MCF 10A (cell line): ENCODE measurements at regions not wholly inside any gene's neighbourhood (a gene's known extent, or its start where the extent isn't known, plus 50 kb on each side); places are given as distances from the start of the nearest gene placed in this dataset.

Source experiments
- BruUV-seq: library from RNA; stranded (reverse); fragments of 400-500 nt; replicated peaks from 2 replicates; lab custom pipeline; 2021; lab: Mats Ljungman, UMichigan
- CTCF ChIA-PET: fragments of 300-600 bp; sonication (Branson Sonifier 250); formaldehyde crosslinking; extraction: SDS; loops from one replicate; lab custom pipeline; 2021; ENCODE audit warnings: antibody characterized with exemption, inconsistent platforms; lab: Yijun Ruan, JAX
- POLR2A ChIA-PET: fragments of 300-600, 350-650 bp; sonication (Branson Sonifier 250); formaldehyde crosslinking; extraction: SDS; loops from one replicate; lab custom pipeline; 2020; ENCODE audit warnings: antibody characterized with exemption, inconsistent platforms; lab: Yijun Ruan, JAX
- DNase-seq: peaks from one replicate; pipeline ENCODE4 v3.0.0-alpha.2; 2018; ENCODE audit not compliant: unreplicated experiment
- H3K27ac Mint-ChIP-seq: one replicate; pipeline ENCODE4 v1.8.0; 2022; ENCODE audit warnings: mild to moderate bottlenecking, low read depth, mixed read lengths; ENCODE audit not compliant: unreplicated experiment
- H3K27me3 Mint-ChIP-seq: one replicate; pipeline ENCODE4 v1.8.0; 2022; ENCODE audit warnings: mixed read lengths; ENCODE audit not compliant: insufficient read depth, unreplicated experiment
- H3K36me3 Mint-ChIP-seq: one replicate; pipeline ENCODE4 v1.8.0; 2022; ENCODE audit warnings: mild to moderate bottlenecking, moderate library complexity, mixed read lengths; ENCODE audit not compliant: insufficient read depth, unreplicated experiment
- H3K4me1 Mint-ChIP-seq: one replicate; pipeline ENCODE4 v1.8.0; 2022; ENCODE audit warnings: mixed read lengths; ENCODE audit not compliant: insufficient read depth, unreplicated experiment
- H3K4me3 Mint-ChIP-seq: one replicate; pipeline ENCODE4 v1.8.0; 2022; ENCODE audit warnings: mild to moderate bottlenecking, moderate library complexity, mixed read lengths; ENCODE audit not compliant: unreplicated experiment
- H3K9me3 Mint-ChIP-seq: one replicate; pipeline ENCODE4 v1.8.0; 2022; ENCODE audit warnings: mixed read lengths; ENCODE audit not compliant: unreplicated experiment
- intact Hi-C: fragments of 100-400 bp; cut with micrococcal nuclease; formaldehyde crosslinking; loops from 2 replicates; pipeline ENCODE4 v1.14.1; 2022
- TF ChIP-seq, protein P1 (sequence below): fragments of 200-600 bp; IDR thresholded peaks from one replicate; pipeline ENCODE4 v1.8.0; 2022; ENCODE audit warnings: antibody characterized with exemption, mild to moderate bottlenecking; ENCODE audit not compliant: unreplicated experiment

DNA sequence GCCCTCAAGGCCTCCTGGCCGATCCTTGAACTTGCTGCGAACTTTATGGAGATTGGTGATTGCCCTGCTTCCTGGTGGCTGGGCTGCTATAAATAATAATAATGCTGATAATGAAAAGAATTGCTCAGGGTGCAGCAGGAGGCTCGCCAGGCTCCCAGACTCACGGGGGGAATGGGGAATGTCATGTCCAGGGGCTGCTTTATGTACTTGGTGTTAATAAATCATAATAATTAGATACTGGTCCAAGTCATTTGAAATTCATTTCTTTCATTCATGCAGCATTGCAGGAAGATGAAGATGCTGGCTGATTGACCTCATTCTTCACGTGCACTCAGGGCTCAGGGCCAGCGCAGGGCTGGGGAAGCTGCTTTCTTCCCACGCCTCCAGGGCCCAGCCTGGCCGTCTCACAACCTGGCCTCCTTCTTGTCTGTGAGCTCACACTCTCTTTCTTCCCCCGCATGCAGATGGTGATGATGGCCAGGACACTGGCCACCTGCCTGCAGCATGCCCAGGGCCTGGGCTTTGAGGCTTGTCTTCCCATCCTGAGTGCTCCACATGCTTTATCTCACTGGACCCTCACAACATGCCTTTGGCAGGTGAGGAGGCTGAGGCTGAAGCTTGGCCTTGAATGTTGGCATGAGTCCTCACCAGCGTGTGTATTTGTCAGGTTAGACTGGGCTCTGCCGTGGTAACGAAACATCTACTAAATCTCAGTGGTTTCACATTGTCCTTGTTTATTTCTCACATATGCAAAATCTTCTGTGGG lies 138.4 kb upstream of the TNS3 start:
- ChIA-PET CTCF (interaction anchor here (0.7 to 1.2 kb wide), 2 partner anchors 43 to 1807 kb away, joined by 3 to 5 read pairs; no protein-coding TSS in a partner anchor), POLR2A (interaction anchor here (0.6 kb wide), 1 partner anchor 19 kb away, joined by 3 read pairs; no protein-coding TSS in a partner anchor)
- Mint-ChIP-seq H3K4me3 (no peak overlapping the region), H3K27me3 (no peaks in the 10 kb centered on the region), H3K4me1 (peaks cover 13% of the 10 kb centered on the region), H3K27ac (no peak overlapping the region), H3K9me3 (no peaks in the 10 kb centered on the region), H3K36me3 (no peaks in the 10 kb centered on the region)
- no TSS peak for BruUV-seq
- TF ChIP-seq, protein P1, sequence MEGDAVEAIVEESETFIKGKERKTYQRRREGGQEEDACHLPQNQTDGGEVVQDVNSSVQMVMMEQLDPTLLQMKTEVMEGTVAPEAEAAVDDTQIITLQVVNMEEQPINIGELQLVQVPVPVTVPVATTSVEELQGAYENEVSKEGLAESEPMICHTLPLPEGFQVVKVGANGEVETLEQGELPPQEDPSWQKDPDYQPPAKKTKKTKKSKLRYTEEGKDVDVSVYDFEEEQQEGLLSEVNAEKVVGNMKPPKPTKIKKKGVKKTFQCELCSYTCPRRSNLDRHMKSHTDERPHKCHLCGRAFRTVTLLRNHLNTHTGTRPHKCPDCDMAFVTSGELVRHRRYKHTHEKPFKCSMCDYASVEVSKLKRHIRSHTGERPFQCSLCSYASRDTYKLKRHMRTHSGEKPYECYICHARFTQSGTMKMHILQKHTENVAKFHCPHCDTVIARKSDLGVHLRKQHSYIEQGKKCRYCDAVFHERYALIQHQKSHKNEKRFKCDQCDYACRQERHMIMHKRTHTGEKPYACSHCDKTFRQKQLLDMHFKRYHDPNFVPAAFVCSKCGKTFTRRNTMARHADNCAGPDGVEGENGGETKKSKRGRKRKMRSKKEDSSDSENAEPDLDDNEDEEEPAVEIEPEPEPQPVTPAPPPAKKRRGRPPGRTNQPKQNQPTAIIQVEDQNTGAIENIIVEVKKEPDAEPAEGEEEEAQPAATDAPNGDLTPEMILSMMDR = no peak
- intact Hi-C loops = no loop called here
- DNase-seq = peak; percentile 14

DNA sequence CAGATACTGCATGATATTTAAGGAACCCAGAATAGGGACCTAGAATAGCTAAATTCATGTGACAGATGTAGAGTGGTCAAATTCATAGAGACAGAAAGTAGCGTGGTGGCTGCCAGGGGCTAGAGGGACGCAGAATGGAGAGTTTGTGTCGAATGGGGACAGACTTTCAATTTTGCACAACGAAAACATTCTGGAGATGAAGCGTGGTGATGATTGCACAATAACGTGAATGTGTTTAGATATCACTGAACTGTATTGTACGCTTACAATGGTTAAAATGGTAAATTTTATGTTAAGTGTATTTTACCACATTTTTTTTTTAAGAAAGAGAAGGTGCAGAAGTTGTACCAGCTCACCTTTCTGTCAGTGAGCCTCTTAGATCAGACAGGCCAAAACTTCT lies 137.8 kb upstream of the TNS3 start:
- no peaks in the 10 kb centered on the region for H3K9me3 Mint-ChIP-seq
- intact Hi-C loops = no loop called here

DNA sequence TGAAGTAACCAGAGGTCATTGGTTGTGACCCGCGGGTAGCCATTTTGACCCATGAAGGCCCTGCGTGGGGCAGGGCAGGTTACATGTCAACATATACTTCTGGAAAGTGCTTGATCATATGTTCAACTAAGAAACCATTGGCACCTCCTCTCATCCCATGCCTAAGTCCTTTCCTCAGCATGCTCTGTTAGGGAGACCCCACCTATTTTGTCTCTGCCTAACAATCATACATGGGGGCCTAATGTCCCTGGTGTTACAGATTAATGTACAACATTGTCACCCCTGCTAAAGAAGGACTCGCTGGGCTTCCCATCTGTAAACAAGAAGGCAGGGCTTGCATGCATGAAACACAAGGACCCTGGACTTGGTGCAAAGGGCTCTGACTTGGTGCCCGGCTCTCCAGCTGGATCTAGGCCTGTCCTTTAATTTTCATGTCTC lies 133.7 kb upstream of the TNS3 start:
- POLR2A ChIA-PET = no interaction called here
- no peak overlapping the region for H3K4me3 Mint-ChIP-seq

More for the DNA sequence above, 137.8 kb upstream of the TNS3 start:
- Mint-ChIP-seq H3K4me1 (peaks cover 8% of the 10 kb centered on the region), H3K27ac (no peak overlapping the region), H3K36me3 (no peaks in the 10 kb centered on the region), H3K27me3 (no peaks in the 10 kb centered on the region), H3K4me3 (no peak overlapping the region)
- no peak for DNase-seq
- ChIA-PET CTCF (interaction anchor here (0.7 to 1.2 kb wide), 2 partner anchors 43 to 1807 kb away, joined by 3 to 5 read pairs; no protein-coding TSS in a partner anchor), POLR2A (no interaction called here)
- TF ChIP-seq, protein P1 = no peak
- no TSS peak for BruUV-seq

More for the DNA sequence above, 133.7 kb upstream of the TNS3 start:
- no TSS peak for BruUV-seq
- intact Hi-C loops = no loop called here
- CTCF ChIA-PET = no interaction called here
- no peaks in the 10 kb centered on the region for H3K36me3 Mint-ChIP-seq
- TF ChIP-seq, protein P1 = no peak
- H3K9me3 Mint-ChIP-seq = no peaks in the 10 kb centered on the region
- H3K27ac Mint-ChIP-seq = no peak overlapping the region
- DNase-seq = no peak
- H3K4me1 Mint-ChIP-seq = peaks cover 5% of the 10 kb centered on the region
- H3K27me3 Mint-ChIP-seq = no peaks in the 10 kb centered on the region
